Gastrocnemius medialis (tissue), 4 donors: ENCODE measurements at regions not wholly inside any gene's neighbourhood (a gene's known extent, or its start where the extent isn't known, plus 50 kb on each side); places are given as distances from the start of the nearest gene placed in this dataset.

Experiments
- ATAC-seq, 2 donors: fragments of 150-250 bp; one replicate each; pipeline ENCODE4 v1.9.1; 2016
- DNase-seq, 2 donors: peaks; one replicate each; pipeline ENCODE4 v3.0.0-alpha.2; 2019
- H3K27ac ChIP-seq, 4 donors: fragments of 200-600 bp; sonication (generic); 1 replicate in 1 of 4; 2 replicates in 3 of 4; pipeline ENCODE4 v1.5.1; 2016 to 2018; ENCODE audit warnings: mild to moderate bottlenecking in 2 of 4, moderate library complexity in 1 of 4
- H3K27me3 ChIP-seq, 3 donors: fragments of 200-600 bp; sonication (generic) in 2 of 3; 1 replicate in 1 of 3; 2 replicates in 2 of 3; pipeline versions ENCODE4 v1.5.1 to v1.6.0; 2016 to 2019; ENCODE audit warnings: mild to moderate bottlenecking in 1 of 3, moderate library complexity in 1 of 3
- H3K36me3 ChIP-seq, 2 donors: fragments of 200-600 bp; sonication (generic) in 1 of 2; one replicate each; pipeline ENCODE4 v1.5.1; 2017 to 2018
- H3K4me1 ChIP-seq, 2 donors: fragments of 200-600 bp; sonication (generic) in 1 of 2; one replicate each; pipeline ENCODE4 v1.5.1; 2016 to 2017; ENCODE audit warnings: mild to moderate bottlenecking in 2 of 2
- H3K4me3 ChIP-seq, 4 donors: fragments of 200-600 bp; sonication (generic) in 3 of 4; 1 replicate in 1 of 4; 2 replicates in 3 of 4; pipeline ENCODE4 v1.5.1; 2016 to 2019; ENCODE audit warnings: mild to moderate bottlenecking in 2 of 4
- H3K9me3 ChIP-seq, 3 donors: fragments of 200-600 bp; sonication (generic) in 2 of 3; 1 replicate in 1 of 3; 2 replicates in 2 of 3; pipeline ENCODE4 v1.5.1; 2016 to 2019
- POLR2A ChIP-seq, 2 donors: fragments of 450-650 bp; IDR thresholded peaks; one replicate each; pipeline ENCODE4 v1.6.1; 2017; ENCODE audit warnings: antibody characterized with exemption in 2 of 2, mild to moderate bottlenecking in 2 of 2, moderate library complexity in 2 of 2
- in situ Hi-C, 4 donors: fragments of 200-750 bp; cut with MboI; loops; one replicate each; pipeline versions ENCODE4 v1.15.0 to v1.8.0; 2017; ENCODE audit warnings: low sequenced_read_pairs in 4 of 4
- intact Hi-C: fragments of 100-400 bp; cut with DNase I; formaldehyde crosslinking; loops from one replicate; pipeline ENCODE4 v1.15.1; 2023; ENCODE audit warnings: low total_unique reads
- TF ChIP-seq, protein P1 (sequence below), 5 experiments: fragments of 450-650 bp in 3 of 5; fragments of 200-600 bp in 2 of 5; sonication (generic) in 2 of 5; IDR thresholded peaks in 4 of 5; conservative IDR thresholded peaks in 1 of 5; 1 replicate in 4 of 5; 2 replicates in 1 of 5; pipeline ENCODE4 v1.5.1; 2016 to 2019; ENCODE audit warnings: antibody characterized with exemption in 5 of 5, mild to moderate bottlenecking in 3 of 5, moderate library complexity in 3 of 5

GRCh38 chr3:78516937-78517336, 1250.9 kb downstream of the ROBO1 start:
- Histone ChIP-seq H3K27me3 (no peaks in the 10 kb centered on the region), H3K9me3 (no peaks in the 10 kb centered on the region), H3K36me3 (no peaks in the 10 kb centered on the region), H3K27ac (no peak overlapping the region), H3K4me1 (no peaks in the 10 kb centered on the region), H3K4me3 (no peak overlapping the region)
- in situ Hi-C loops (no loop called here), intact Hi-C loops (no loop called here)
- DNase-seq (no peak), ATAC-seq (no peak)
- TF ChIP-seq, protein P1, sequence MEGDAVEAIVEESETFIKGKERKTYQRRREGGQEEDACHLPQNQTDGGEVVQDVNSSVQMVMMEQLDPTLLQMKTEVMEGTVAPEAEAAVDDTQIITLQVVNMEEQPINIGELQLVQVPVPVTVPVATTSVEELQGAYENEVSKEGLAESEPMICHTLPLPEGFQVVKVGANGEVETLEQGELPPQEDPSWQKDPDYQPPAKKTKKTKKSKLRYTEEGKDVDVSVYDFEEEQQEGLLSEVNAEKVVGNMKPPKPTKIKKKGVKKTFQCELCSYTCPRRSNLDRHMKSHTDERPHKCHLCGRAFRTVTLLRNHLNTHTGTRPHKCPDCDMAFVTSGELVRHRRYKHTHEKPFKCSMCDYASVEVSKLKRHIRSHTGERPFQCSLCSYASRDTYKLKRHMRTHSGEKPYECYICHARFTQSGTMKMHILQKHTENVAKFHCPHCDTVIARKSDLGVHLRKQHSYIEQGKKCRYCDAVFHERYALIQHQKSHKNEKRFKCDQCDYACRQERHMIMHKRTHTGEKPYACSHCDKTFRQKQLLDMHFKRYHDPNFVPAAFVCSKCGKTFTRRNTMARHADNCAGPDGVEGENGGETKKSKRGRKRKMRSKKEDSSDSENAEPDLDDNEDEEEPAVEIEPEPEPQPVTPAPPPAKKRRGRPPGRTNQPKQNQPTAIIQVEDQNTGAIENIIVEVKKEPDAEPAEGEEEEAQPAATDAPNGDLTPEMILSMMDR (IDR thresholded peaks at IDR 0.05 in 4 of 5, conservative IDR thresholded peaks at IDR 0.05 in 1 of 5), result no peak
- TF ChIP-seq POLR2A (IDR thresholded peaks at IDR 0.05), result no peak

GRCh38 chr3:78517965-78518364, 1249.8 kb downstream of the ROBO1 start:
- intact Hi-C loops, result no loop called here
- Histone ChIP-seq H3K9me3 (no peaks in the 10 kb centered on the region), H3K27ac (no peak overlapping the region), H3K27me3 (no peaks in the 10 kb centered on the region), H3K36me3 (no peaks in the 10 kb centered on the region), H3K4me3 (no peak overlapping the region), H3K4me1 (no peaks in the 10 kb centered on the region)
- no peak for DNase-seq
- no peak for ATAC-seq
- in situ Hi-C loops, result no loop called here
- TF ChIP-seq, protein P1 (IDR thresholded peaks at IDR 0.05 in 4 of 5, conservative IDR thresholded peaks at IDR 0.05 in 1 of 5), result no peak

DNA sequence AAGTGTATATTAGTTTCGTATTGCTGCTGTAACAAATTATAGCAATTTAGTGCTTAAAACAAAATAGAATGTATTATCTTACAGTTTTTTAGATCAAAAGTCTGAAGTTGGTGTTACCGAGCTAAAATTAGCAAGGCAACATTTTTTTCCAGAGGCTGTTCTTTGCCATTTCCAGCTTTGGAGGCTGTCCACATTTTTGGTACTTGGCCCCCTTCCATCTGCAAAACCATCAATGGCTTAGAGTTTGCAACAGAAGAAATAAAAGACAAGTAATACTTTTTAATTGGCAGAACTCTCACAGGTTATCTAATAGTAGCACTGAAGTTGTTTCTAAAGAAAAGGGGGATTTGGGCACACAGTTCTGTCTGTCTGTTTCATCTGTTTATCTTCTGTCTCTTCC, 1248.5 kb downstream of the ROBO1 start:
- H3K4me1 ChIP-seq, result no peaks in the 10 kb centered on the region
- no peak overlapping the region for H3K27ac ChIP-seq
- intact Hi-C loops (no loop called here), in situ Hi-C loops (no loop called here)
- ATAC-seq, result no peak
- DNase-seq, result no peak
- no peaks in the 10 kb centered on the region for H3K27me3 ChIP-seq
- no peaks in the 10 kb centered on the region for H3K36me3 ChIP-seq
- H3K9me3 ChIP-seq, result no peaks in the 10 kb centered on the region
- H3K4me3 ChIP-seq, result no peak overlapping the region
- TF ChIP-seq, protein P1 (IDR thresholded peaks at IDR 0.05 in 4 of 5, conservative IDR thresholded peaks at IDR 0.05 in 1 of 5), result no peak
- no peak for TF ChIP-seq POLR2A (IDR thresholded peaks at IDR 0.05)

GRCh38 chr3:78529601-78530000, 1238.2 kb downstream of the ROBO1 start:
- TF ChIP-seq, protein P1 (IDR thresholded peaks at IDR 0.05 in 4 of 5, conservative IDR thresholded peaks at IDR 0.05 in 1 of 5), result no peak
- TF ChIP-seq POLR2A (IDR thresholded peaks at IDR 0.05), result no peak
- in situ Hi-C loops (no loop called here), intact Hi-C loops (no loop called here)
- H3K27me3 ChIP-seq, result no peaks in the 10 kb centered on the region
- no peaks in the 10 kb centered on the region for H3K36me3 ChIP-seq
- H3K4me1 ChIP-seq, result no peaks in the 10 kb centered on the region
- ATAC-seq (no peak), DNase-seq (no peak)
- H3K9me3 ChIP-seq, result no peaks in the 10 kb centered on the region
- H3K27ac ChIP-seq, result no peak overlapping the region
- H3K4me3 ChIP-seq, result no peak overlapping the region

DNA sequence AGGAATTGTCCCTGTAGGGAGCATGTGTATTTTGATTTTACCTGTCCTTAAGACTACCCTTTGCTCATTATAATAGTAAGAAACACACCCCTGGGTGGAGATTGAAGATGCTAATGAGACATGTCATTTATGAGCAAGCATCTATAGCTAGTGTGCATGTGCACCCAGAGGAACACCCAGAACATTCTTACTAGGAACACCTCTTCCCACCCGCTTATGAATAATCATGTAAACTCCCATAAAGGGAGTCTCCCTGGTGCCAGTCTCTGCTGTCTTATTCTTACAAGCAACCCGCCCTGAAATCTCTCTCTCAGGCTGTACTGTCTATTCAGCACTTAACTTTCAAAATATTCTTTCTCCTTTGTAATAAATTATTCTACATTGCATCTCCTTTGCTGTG, 1227.3 kb downstream of the ROBO1 start:
- intact Hi-C loops (no loop called here), in situ Hi-C loops (no loop called here)
- DNase-seq, result no peak
- H3K9me3 ChIP-seq, result no peaks in the 10 kb centered on the region
- no peak overlapping the region for H3K27ac ChIP-seq
- ATAC-seq, result no peak
- no peaks in the 10 kb centered on the region for H3K27me3 ChIP-seq
- H3K36me3 ChIP-seq, result no peaks in the 10 kb centered on the region
- H3K4me3 ChIP-seq, result no peak overlapping the region
- TF ChIP-seq POLR2A (IDR thresholded peaks at IDR 0.05), result no peak
- TF ChIP-seq, protein P1 (IDR thresholded peaks at IDR 0.05 in 4 of 5, conservative IDR thresholded peaks at IDR 0.05 in 1 of 5), result no peak
- H3K4me1 ChIP-seq, result no peaks in the 10 kb centered on the region
